PFSK-1 (cell line): ENCODE measurements at regions not wholly inside any gene's neighbourhood (a gene's known extent, or its start where the extent isn't known, plus 50 kb on each side); places are given as distances from the start of the nearest gene placed in this dataset.

Source experiments
- FOXP2 ChIP-seq: optimal IDR thresholded peaks from 2 replicates; pipeline ENCODE3; 2011; ENCODE audit warnings: borderline replicate concordance, control low read depth, inconsistent platforms; ENCODE audit not compliant: insufficient read depth; ENCODE audit errors: extremely low read length, extremely low read depth
- POLR2AphosphoS5 ChIP-seq: IDR thresholded peaks from 2 replicates; pipeline ENCODE4 v1.6.1; 2012; ENCODE audit warnings: low read depth, mild to moderate bottlenecking, control low read depth, low read length, moderate library complexity
- REST ChIP-seq, 2 experiments: IDR thresholded peaks; 2 replicates each; pipeline versions ENCODE4 v1.6.1 to v1.8.0; 2011 to 2012; ENCODE audit warnings: low read depth in 2 of 2, low read length in 2 of 2, control low read depth in 1 of 2, inconsistent platforms in 1 of 2, mild to moderate bottlenecking in 1 of 2, moderate library complexity in 1 of 2; ENCODE audit not compliant: insufficient read depth in 1 of 2
- SIN3A ChIP-seq: IDR thresholded peaks from 2 replicates; pipeline ENCODE4 v1.6.1; 2012; ENCODE audit warnings: mild to moderate bottlenecking, low read length, moderate library complexity, borderline replicate concordance; ENCODE audit not compliant: insufficient read depth
- TAF1 ChIP-seq: IDR thresholded peaks from 2 replicates; pipeline ENCODE4 v1.6.1; 2012; ENCODE audit warnings: low read length, control low read depth, borderline replicate concordance; ENCODE audit not compliant: insufficient read depth

GRCh38 chr20:59537991-59538390 lies 66.3 kb upstream of the PHACTR3 start:
- TF ChIP-seq SIN3A (no peak), FOXP2 (no peak), TAF1 (no peak), POLR2AphosphoS5 (no peak), REST (IDR thresholded peaks at IDR 0.05; ENCODE audit: insufficient read depth in 1 of 2, low read depth in 2 of 2, low read length in 2 of 2) (no peak)

GRCh38 chr20:59547596-59547995 lies 56.7 kb upstream of the PHACTR3 start:
- TF ChIP-seq REST (IDR thresholded peaks at IDR 0.05; ENCODE audit: insufficient read depth in 1 of 2, low read depth in 2 of 2, low read length in 2 of 2) = no peak
- TF ChIP-seq FOXP2 = no peak
- no peak for TF ChIP-seq POLR2AphosphoS5
- TF ChIP-seq TAF1 = no peak
- no peak for TF ChIP-seq SIN3A
